ENCODE measurements at regions not wholly inside any gene's neighbourhood (a gene's known extent, or its start where the extent isn't known, plus 50 kb on each side); places are given as distances from the start of the nearest gene placed in this dataset.
A peak's percentile ranks its signal among the peaks of the same experiment; 100 is the strongest.
"Not testable (repeated sequence)": the region's sequence is repeated elsewhere in the genome, so short reads cannot be mapped to it uniquely, and the experiment has no call there.

GRCh38 chr2:126224776-126225175, 431.2 kb upstream of the GYPC start:
- DNase-seq (ENCODE audit: low read depth) = no peak

- no peak for DNase-seq (ENCODE audit: low read depth)
These were observed 428.7 kb upstream of the GYPC start for GRCh38 chr2:126227250-126227649.

GRCh38 chr2:126228531-126228930, 427.4 kb upstream of the GYPC start:
- no peak for DNase-seq (ENCODE audit: low read depth)

GRCh38 chr2:126238251-126238650, 417.7 kb upstream of the GYPC start:
- no peak for DNase-seq (ENCODE audit: low read depth)

- DNase-seq (ENCODE audit: low read depth) = no peak
These were observed 416.5 kb upstream of the GYPC start for GRCh38 chr2:126239320-126239955.

- DNase-seq (ENCODE audit: low read depth) = no peak
These were observed 415.0 kb upstream of the GYPC start for GRCh38 chr2:126241001-126241400.

- DNase-seq (ENCODE audit: low read depth) = no peak
These were observed 414.5 kb upstream of the GYPC start for GRCh38 chr2:126241411-126241810.

- DNase-seq (ENCODE audit: low read depth) = peak; percentile 1
These were observed 411.0 kb upstream of the GYPC start for GRCh38 chr2:126244937-126245336.

GRCh38 chr2:126253669-126254068, 402.3 kb upstream of the GYPC start:
- DNase-seq (ENCODE audit: low read depth) = no peak

GRCh38 chr2:126264625-126265024, 391.3 kb upstream of the GYPC start:
- DNase-seq (ENCODE audit: low read depth) = no peak

GRCh38 chr2:126269911-126270310, 386.0 kb upstream of the GYPC start:
- no peak for DNase-seq (ENCODE audit: low read depth)

- no peak for DNase-seq (ENCODE audit: low read depth)
These were observed 385.4 kb upstream of the GYPC start for GRCh38 chr2:126270587-126270986.

GRCh38 chr2:126272401-126272800, 383.6 kb upstream of the GYPC start:
- no peak for DNase-seq (ENCODE audit: low read depth)

GRCh38 chr2:126275098-126275497, 380.9 kb upstream of the GYPC start:
- DNase-seq (ENCODE audit: low read depth) = no peak

GRCh38 chr2:126276268-126276667, 379.7 kb upstream of the GYPC start:
- DNase-seq (ENCODE audit: low read depth) = not testable (repeated sequence)

GRCh38 chr2:126288362-126288761, 367.6 kb upstream of the GYPC start:
- DNase-seq (ENCODE audit: low read depth) = no peak

- DNase-seq (ENCODE audit: low read depth) = not testable (repeated sequence)
These were observed 362.0 kb upstream of the GYPC start for GRCh38 chr2:126293962-126294361.

GRCh38 chr2:126299469-126299976, 356.4 kb upstream of the GYPC start:
- no peak for DNase-seq (ENCODE audit: low read depth)

- no peak for DNase-seq (ENCODE audit: low read depth)
These were observed 355.6 kb upstream of the GYPC start for GRCh38 chr2:126300348-126300747.

GRCh38 chr2:126302043-126302442, 353.9 kb upstream of the GYPC start:
- no peak for DNase-seq (ENCODE audit: low read depth)

GRCh38 chr2:126303113-126303512, 352.8 kb upstream of the GYPC start:
- DNase-seq (ENCODE audit: low read depth) = no peak

- no peak for DNase-seq (ENCODE audit: low read depth)
These were observed 351.8 kb upstream of the GYPC start for GRCh38 chr2:126304154-126304553.

GRCh38 chr2:126306539-126306938, 349.4 kb upstream of the GYPC start:
- no peak for DNase-seq (ENCODE audit: low read depth)

GRCh38 chr2:126307740-126308139, 348.2 kb upstream of the GYPC start:
- no peak for DNase-seq (ENCODE audit: low read depth)

Measured in ELR (cell line).